Stimulated activated naive B cell treated with anti-CD40 and anti-IgM and Interleukin-4, amounts not matched to agents 10 μg/mL and 1 μg/mL and 100 μg/mL, for 72 hours (primary cell): ENCODE measurements at regions not wholly inside any gene's neighbourhood (a gene's known extent, or its start where the extent isn't known, plus 50 kb on each side); places are given as distances from the start of the nearest gene placed in this dataset.

Experiments
- ATAC-seq, 2 donors: fragments of 150-1000 bp; cut with Tn5 transposase; replicated peaks; 2 replicates each; pipeline ENCODE4 v1.10.0; 2021; ENCODE audit warnings: moderate library complexity in 1 of 2
- DNase-seq: peaks from one replicate; pipeline ENCODE4 v3.0.0; 2021
- H3K27ac Mint-ChIP-seq: one replicate; pipeline ENCODE4 v1.8.0; 2022; ENCODE audit warnings: mild to moderate bottlenecking, mixed read lengths
- H3K27me3 Mint-ChIP-seq, 2 donors: one replicate each; pipeline ENCODE4 v1.8.0; 2022; ENCODE audit warnings: mixed read lengths in 2 of 2
- H3K36me3 Mint-ChIP-seq, 2 donors: one replicate each; pipeline ENCODE4 v1.8.0; 2022; ENCODE audit warnings: mixed read lengths in 2 of 2, mild to moderate bottlenecking in 1 of 2
- H3K4me1 Mint-ChIP-seq, 2 donors: one replicate each; pipeline ENCODE4 v1.8.0; 2022; ENCODE audit warnings: mixed read lengths in 2 of 2, mild to moderate bottlenecking in 1 of 2
- H3K4me3 Mint-ChIP-seq, 2 donors: one replicate each; pipeline ENCODE4 v1.8.0; 2022; ENCODE audit warnings: mild to moderate bottlenecking in 2 of 2, mixed read lengths in 2 of 2, moderate library complexity in 1 of 2
- H3K9me3 Mint-ChIP-seq, 2 donors: one replicate each; pipeline ENCODE4 v1.8.0; 2022; ENCODE audit warnings: mixed read lengths in 2 of 2, mild to moderate bottlenecking in 1 of 2

GRCh38 chr2:236341721-236342120, 77.5 kb upstream of the ASB18 start:
- no peak for ATAC-seq
- peaks cover 3 to 6% of the 10 kb centered on the region in 2 donors for H3K4me1 Mint-ChIP-seq
- H3K9me3 Mint-ChIP-seq: no peaks in the 10 kb centered on the region
- H3K27me3 Mint-ChIP-seq: peaks cover 0 to 16% of the 10 kb centered on the region in 2 donors
- H3K36me3 Mint-ChIP-seq: no peaks in the 10 kb centered on the region
- DNase-seq: no peak
- no peak overlapping the region for H3K4me3 Mint-ChIP-seq
- H3K27ac Mint-ChIP-seq: no peak overlapping the region

- ATAC-seq: no peak
- no peaks in the 10 kb centered on the region for H3K36me3 Mint-ChIP-seq
These were observed 78.3 kb upstream of the ASB18 start for GRCh38 chr2:236342507-236342906.

GRCh38 chr2:236342951-236343350, 78.7 kb upstream of the ASB18 start:
- ATAC-seq (no peak), DNase-seq (no peak)
- H3K4me3 Mint-ChIP-seq: no peak overlapping the region
- H3K36me3 Mint-ChIP-seq: no peaks in the 10 kb centered on the region
- no peaks in the 10 kb centered on the region for H3K9me3 Mint-ChIP-seq
- H3K4me1 Mint-ChIP-seq: peaks cover 3 to 6% of the 10 kb centered on the region in 2 donors
- H3K27ac Mint-ChIP-seq: no peak overlapping the region
- peaks cover 0 to 16% of the 10 kb centered on the region in 2 donors for H3K27me3 Mint-ChIP-seq

More at GRCh38 chr2:236342507-236342906, 78.3 kb upstream of the ASB18 start:
- Mint-ChIP-seq H3K27ac (no peak overlapping the region), H3K4me1 (peaks cover 3 to 6% of the 10 kb centered on the region in 2 donors), H3K4me3 (no peak overlapping the region), H3K27me3 (peaks cover 0 to 16% of the 10 kb centered on the region in 2 donors), H3K9me3 (no peaks in the 10 kb centered on the region)
- no peak for DNase-seq

DNA sequence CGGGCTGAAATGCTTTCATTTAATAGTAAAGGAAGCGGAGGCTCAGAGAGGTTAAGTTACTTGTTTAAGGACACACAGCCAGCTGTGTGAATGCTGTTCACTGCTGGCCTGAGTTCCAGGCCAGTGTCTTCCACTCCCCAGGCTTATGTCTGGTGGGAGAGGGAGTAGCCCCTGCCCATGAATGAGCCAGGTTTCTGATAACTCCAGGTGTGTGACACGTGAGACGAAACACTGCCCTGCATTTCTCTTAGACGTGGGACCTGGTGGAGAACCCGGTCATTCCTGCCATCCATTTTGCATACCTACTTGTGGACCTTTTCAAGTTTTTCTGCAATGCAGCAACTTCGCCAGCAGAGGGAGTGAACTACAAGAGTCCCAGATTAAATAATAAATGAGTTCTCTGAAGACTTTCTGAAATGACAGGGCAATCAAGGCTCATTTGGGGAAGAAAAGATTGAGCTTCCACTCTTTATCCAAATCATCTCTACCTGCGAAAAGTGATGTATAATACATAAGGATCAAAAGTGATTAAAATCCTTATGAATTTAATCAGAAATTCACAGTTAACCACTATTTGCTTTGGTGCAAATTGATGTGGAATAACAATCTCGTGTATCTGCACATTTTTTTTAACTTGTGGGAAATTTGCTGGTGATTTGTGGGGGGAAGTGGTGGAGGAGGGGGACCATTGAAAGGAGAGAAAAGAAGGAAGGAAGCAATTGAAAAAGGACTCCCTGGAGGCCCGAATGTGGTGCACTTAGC, 79.4 kb upstream of the ASB18 start:
- Mint-ChIP-seq H3K27ac (no peak overlapping the region), H3K4me1 (peaks cover 3 to 6% of the 10 kb centered on the region in 2 donors), H3K9me3 (no peaks in the 10 kb centered on the region), H3K4me3 (no peak overlapping the region), H3K36me3 (no peaks in the 10 kb centered on the region), H3K27me3 (peaks cover 0 to 16% of the 10 kb centered on the region in 2 donors)
- ATAC-seq: peak in 1 of 2 donors; percentile 57
- peak; percentile 37 for DNase-seq

DNA sequence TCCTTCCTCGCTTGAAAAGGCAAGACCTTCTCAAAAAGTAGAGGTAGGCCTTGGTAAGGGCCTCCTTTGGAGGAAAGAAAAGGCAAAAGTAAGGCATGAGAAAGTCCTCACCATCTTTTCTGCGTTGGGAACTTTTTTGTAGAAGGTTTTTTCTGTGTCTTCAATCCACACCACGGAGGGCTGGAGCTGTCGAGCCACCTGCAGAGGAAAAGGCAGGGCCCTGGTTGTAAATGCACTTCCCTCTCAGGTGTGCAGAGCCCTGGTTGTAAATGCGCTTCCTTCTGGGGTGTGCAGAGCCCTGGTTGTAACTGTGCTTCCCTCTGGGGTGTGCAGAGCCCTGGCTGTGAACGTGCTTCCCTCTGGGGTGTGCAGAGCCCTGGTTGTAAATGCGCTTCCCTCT, 80.2 kb upstream of the ASB18 start:
- ATAC-seq (no peak), DNase-seq (no peak)
- Mint-ChIP-seq H3K27me3 (peaks cover 0 to 16% of the 10 kb centered on the region in 2 donors), H3K4me3 (no peak overlapping the region), H3K36me3 (no peaks in the 10 kb centered on the region), H3K27ac (no peak overlapping the region), H3K4me1 (no peaks in the 10 kb centered on the region), H3K9me3 (no peaks in the 10 kb centered on the region)

DNA sequence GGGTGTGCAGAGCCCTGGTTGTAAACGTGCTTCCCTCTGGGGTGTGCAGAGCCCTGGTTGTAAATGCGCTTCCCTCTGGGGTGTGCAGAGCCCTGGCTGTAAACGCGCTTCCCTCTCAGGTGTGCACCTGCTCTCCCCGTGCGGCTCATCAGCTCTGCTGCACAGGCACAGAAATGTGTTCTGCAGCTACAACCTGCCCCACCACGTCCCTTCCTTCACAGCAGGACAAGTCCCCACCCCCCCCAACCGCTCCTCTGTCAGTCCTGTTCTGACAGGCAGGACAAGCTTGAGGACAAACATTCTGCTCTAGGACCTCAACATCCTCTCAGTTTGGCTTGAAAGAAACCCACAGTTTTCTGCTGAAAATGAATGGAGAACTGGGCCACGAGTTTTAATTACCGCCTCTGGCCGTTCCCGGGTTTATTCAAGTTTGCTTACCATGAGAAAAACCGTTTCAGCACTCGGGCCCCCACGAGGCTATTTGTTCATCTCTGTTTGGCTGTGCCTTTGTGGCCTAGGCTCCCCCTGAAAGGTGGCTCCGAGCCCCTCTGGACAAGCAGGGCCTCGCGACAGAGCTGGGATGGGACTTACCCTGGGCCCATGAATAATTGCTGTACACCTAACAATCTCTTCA, 81.0 kb upstream of the ASB18 start:
- H3K27me3 Mint-ChIP-seq: peaks cover 0 to 16% of the 10 kb centered on the region in 2 donors
- no peaks in the 10 kb centered on the region for H3K4me1 Mint-ChIP-seq
- DNase-seq (no peak), ATAC-seq (no peak)
- H3K27ac Mint-ChIP-seq: no peak overlapping the region
- no peaks in the 10 kb centered on the region for H3K9me3 Mint-ChIP-seq
- H3K36me3 Mint-ChIP-seq: no peaks in the 10 kb centered on the region
- no peak overlapping the region for H3K4me3 Mint-ChIP-seq

DNA sequence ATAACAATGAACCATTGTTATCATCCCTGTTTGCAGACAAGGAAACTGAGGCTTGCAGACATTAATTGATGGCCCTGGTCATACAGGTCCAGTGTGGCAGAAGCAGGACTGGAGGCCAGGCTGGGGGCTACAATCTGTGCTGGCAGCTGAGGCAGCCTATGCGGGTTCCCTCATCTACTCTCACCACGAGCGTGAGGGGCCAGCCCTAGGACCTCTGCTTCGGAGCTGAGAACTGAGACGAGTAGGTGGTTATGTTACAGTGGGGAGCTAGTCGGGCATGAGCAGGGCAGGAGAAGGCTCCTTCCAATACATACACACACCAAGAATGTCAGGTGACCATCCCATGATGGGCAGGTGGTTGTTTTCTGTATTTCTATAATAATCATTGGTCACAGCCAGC, 82.2 kb upstream of the ASB18 start:
- Mint-ChIP-seq H3K36me3 (no peaks in the 10 kb centered on the region), H3K27me3 (peaks cover 8 to 24% of the 10 kb centered on the region in 2 donors), H3K9me3 (no peaks in the 10 kb centered on the region), H3K4me3 (no peak overlapping the region), H3K4me1 (no peaks in the 10 kb centered on the region), H3K27ac (no peak overlapping the region)
- ATAC-seq (no peak), DNase-seq (no peak)

- Mint-ChIP-seq H3K36me3 (no peaks in the 10 kb centered on the region), H3K4me1 (no peaks in the 10 kb centered on the region), H3K4me3 (no peak overlapping the region), H3K9me3 (no peaks in the 10 kb centered on the region), H3K27ac (no peak overlapping the region), H3K27me3 (peaks cover 20 to 23% of the 10 kb centered on the region in 2 donors)
- DNase-seq: no peak
- ATAC-seq: no peak
These were observed 84.1 kb upstream of the ASB18 start for GRCh38 chr2:236348279-236348678.

DNA sequence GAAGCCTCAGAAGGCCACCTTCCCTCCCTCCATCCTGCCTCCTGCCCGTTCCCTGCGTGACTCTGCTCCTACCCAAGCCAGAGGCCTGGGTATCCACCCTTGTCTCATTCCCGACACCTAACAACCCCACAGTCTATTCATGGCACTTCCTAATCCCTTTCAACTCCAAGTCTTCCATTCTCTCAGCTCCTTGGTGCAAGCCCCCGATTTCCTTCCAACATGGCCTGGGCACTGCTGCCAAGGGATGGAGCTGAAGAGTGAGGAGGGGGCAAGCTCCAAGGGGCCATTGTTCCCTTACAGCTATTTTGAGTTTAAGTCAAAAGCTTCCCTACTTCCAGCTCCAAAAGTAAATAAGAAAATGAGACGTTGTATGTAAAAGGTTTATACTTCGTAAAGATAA, 84.8 kb upstream of the ASB18 start:
- no peak overlapping the region for H3K4me3 Mint-ChIP-seq
- H3K36me3 Mint-ChIP-seq: no peaks in the 10 kb centered on the region
- no peak for ATAC-seq
- H3K27ac Mint-ChIP-seq: no peak overlapping the region
- H3K9me3 Mint-ChIP-seq: no peaks in the 10 kb centered on the region
- H3K4me1 Mint-ChIP-seq: no peaks in the 10 kb centered on the region
- no peak for DNase-seq
- peaks cover 20% of the 10 kb centered on the region in 2 donors for H3K27me3 Mint-ChIP-seq

GRCh38 chr2:236350426-236350825, 86.2 kb upstream of the ASB18 start:
- Mint-ChIP-seq H3K4me1 (no peaks in the 10 kb centered on the region), H3K4me3 (no peak overlapping the region), H3K9me3 (no peaks in the 10 kb centered on the region), H3K27me3 (peaks cover 20% of the 10 kb centered on the region in 2 donors), H3K36me3 (no peaks in the 10 kb centered on the region), H3K27ac (no peak overlapping the region)
- DNase-seq: no peak
- ATAC-seq: no peak

- ATAC-seq: no peak
- Mint-ChIP-seq H3K27ac (no peak overlapping the region), H3K4me3 (no peak overlapping the region), H3K36me3 (no peaks in the 10 kb centered on the region), H3K27me3 (peaks cover 14 to 20% of the 10 kb centered on the region in 2 donors), H3K9me3 (no peaks in the 10 kb centered on the region), H3K4me1 (no peaks in the 10 kb centered on the region)
- no peak for DNase-seq
These were observed 87.8 kb upstream of the ASB18 start for GRCh38 chr2:236351966-236352525.

- no peaks in the 10 kb centered on the region for H3K36me3 Mint-ChIP-seq
- no peaks in the 10 kb centered on the region for H3K9me3 Mint-ChIP-seq
- no peak overlapping the region for H3K4me3 Mint-ChIP-seq
- DNase-seq: no peak
- H3K4me1 Mint-ChIP-seq: no peaks in the 10 kb centered on the region
- peak overlapping the region; percentile 15 for H3K27ac Mint-ChIP-seq
- peak in 1 of 2 donors; percentile 44 for ATAC-seq
- peaks cover 14 to 20% of the 10 kb centered on the region in 2 donors for H3K27me3 Mint-ChIP-seq
These were observed 88.8 kb upstream of the ASB18 start for GRCh38 chr2:236352761-236353593.

- ATAC-seq: no peak
- Mint-ChIP-seq H3K27me3 (peaks cover 14 to 20% of the 10 kb centered on the region in 2 donors), H3K4me3 (no peak overlapping the region), H3K9me3 (no peaks in the 10 kb centered on the region), H3K4me1 (no peaks in the 10 kb centered on the region), H3K36me3 (no peaks in the 10 kb centered on the region), H3K27ac (no peak overlapping the region)
- no peak for DNase-seq
These were observed 89.4 kb upstream of the ASB18 start for GRCh38 chr2:236353594-236353942.
